ENCODE measurements at regions not wholly inside any gene's neighbourhood (a gene's known extent, or its start where the extent isn't known, plus 50 kb on each side); places are given as distances from the start of the nearest gene placed in this dataset.

- intact Hi-C loops (cut with DNase I; ENCODE audit: low total_unique reads) = no loop called here
- no peak overlapping the region for H3K27ac ChIP-seq
- TF ChIP-seq POLR2AphosphoS5 (IDR thresholded peaks at IDR 0.05) (no peak), EP300 (IDR thresholded peaks at IDR 0.05; ENCODE audit: low read depth) (no peak), POLR2A (IDR thresholded peaks at IDR 0.05) (no peak)
- TF ChIP-seq, protein P1, sequence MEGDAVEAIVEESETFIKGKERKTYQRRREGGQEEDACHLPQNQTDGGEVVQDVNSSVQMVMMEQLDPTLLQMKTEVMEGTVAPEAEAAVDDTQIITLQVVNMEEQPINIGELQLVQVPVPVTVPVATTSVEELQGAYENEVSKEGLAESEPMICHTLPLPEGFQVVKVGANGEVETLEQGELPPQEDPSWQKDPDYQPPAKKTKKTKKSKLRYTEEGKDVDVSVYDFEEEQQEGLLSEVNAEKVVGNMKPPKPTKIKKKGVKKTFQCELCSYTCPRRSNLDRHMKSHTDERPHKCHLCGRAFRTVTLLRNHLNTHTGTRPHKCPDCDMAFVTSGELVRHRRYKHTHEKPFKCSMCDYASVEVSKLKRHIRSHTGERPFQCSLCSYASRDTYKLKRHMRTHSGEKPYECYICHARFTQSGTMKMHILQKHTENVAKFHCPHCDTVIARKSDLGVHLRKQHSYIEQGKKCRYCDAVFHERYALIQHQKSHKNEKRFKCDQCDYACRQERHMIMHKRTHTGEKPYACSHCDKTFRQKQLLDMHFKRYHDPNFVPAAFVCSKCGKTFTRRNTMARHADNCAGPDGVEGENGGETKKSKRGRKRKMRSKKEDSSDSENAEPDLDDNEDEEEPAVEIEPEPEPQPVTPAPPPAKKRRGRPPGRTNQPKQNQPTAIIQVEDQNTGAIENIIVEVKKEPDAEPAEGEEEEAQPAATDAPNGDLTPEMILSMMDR (IDR thresholded peaks at IDR 0.05) = no peak
- H3K9me3 ChIP-seq = peaks cover 0 to 3% of the 10 kb centered on the region in 2 donors
- H3K36me3 ChIP-seq = no peaks in the 10 kb centered on the region
- no peak overlapping the region for H3K4me3 ChIP-seq
- no peak for DNase-seq
- no peaks in the 10 kb centered on the region for H3K4me1 ChIP-seq
- in situ Hi-C loops (cut with MboI; ENCODE audit: low pct_ligation_motif_present in 1 of 4, low pct_unique_long_range_greater_than_20kb in 1 of 4, low sequenced_read_pairs in 3 of 4) = no loop called here
- H3K27me3 ChIP-seq = no peaks in the 10 kb centered on the region
- WGBS, 2 donors (ENCODE audit: low coverage in 1 of 2) = 69 to 74% methylated on average over 4 of the region's 4 CpGs
Measured at GRCh38 chr3:16728770-16729745, 123.8 kb upstream of the DAZL start.

- 83 to 94% methylated on average over 1 of the region's 1 CpG for WGBS, 2 donors (ENCODE audit: low coverage in 1 of 2)
- no peaks in the 10 kb centered on the region for H3K4me1 ChIP-seq
- no peaks in the 10 kb centered on the region for H3K9me3 ChIP-seq
- in situ Hi-C loops (cut with MboI; ENCODE audit: low pct_ligation_motif_present in 1 of 4, low pct_unique_long_range_greater_than_20kb in 1 of 4, low sequenced_read_pairs in 3 of 4) (no loop called here), intact Hi-C loops (cut with DNase I; ENCODE audit: low total_unique reads) (no loop called here)
- no peaks in the 10 kb centered on the region for H3K27me3 ChIP-seq
- TF ChIP-seq EP300 (IDR thresholded peaks at IDR 0.05; ENCODE audit: low read depth) (no peak), POLR2AphosphoS5 (IDR thresholded peaks at IDR 0.05) (no peak), POLR2A (IDR thresholded peaks at IDR 0.05) (no peak)
- TF ChIP-seq, protein P1 (IDR thresholded peaks at IDR 0.05) = no peak
- no peak for DNase-seq
- H3K36me3 ChIP-seq = no peaks in the 10 kb centered on the region
- no peak overlapping the region for H3K27ac ChIP-seq
- no peak overlapping the region for H3K4me3 ChIP-seq
Measured at GRCh38 chr3:16738451-16738850, 133.2 kb upstream of the DAZL start.

DNA sequence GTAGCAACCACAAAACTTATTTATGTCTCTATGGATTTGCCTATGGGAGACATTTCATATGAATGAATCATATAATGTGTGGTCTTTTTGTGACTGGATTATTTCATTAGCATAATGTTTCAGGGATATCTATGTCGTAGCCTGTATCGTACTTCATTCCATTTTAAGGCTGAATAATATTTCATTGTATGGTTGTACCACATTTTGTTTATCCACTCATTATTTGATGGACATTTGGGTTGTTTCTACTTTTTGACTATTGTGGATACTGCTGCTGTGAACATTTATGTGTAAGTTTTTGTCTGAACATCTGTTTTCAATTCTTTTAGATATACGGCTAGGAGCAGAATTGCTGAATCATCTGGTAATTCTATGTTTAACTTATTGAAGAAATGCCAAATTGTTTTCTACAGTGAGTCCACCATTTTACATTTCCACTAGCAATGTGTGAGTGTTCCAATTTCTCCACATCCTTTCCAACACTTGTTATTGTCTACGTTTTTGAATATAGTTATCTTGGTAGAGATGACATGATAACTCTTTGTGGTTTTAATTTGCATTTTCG, 134.4 kb upstream of the DAZL start:
- intact Hi-C loops (cut with DNase I; ENCODE audit: low total_unique reads) (no loop called here), in situ Hi-C loops (cut with MboI; ENCODE audit: low pct_ligation_motif_present in 1 of 4, low pct_unique_long_range_greater_than_20kb in 1 of 4, low sequenced_read_pairs in 3 of 4) (no loop called here)
- Histone ChIP-seq H3K36me3 (no peaks in the 10 kb centered on the region), H3K4me3 (no peak overlapping the region), H3K9me3 (no peaks in the 10 kb centered on the region), H3K27ac (no peak overlapping the region), H3K4me1 (no peaks in the 10 kb centered on the region), H3K27me3 (no peaks in the 10 kb centered on the region)
- 64 to 90% methylated on average over 4 to 5 of the region's 5 CpGs for WGBS, 2 donors (ENCODE audit: low coverage in 1 of 2)
- DNase-seq = no peak
- TF ChIP-seq POLR2A (IDR thresholded peaks at IDR 0.05) (no peak), POLR2AphosphoS5 (IDR thresholded peaks at IDR 0.05) (no peak), EP300 (IDR thresholded peaks at IDR 0.05; ENCODE audit: low read depth) (no peak)
- TF ChIP-seq, protein P1 (IDR thresholded peaks at IDR 0.05) = no peak

- in situ Hi-C loops (cut with MboI; ENCODE audit: low pct_ligation_motif_present in 1 of 4, low pct_unique_long_range_greater_than_20kb in 1 of 4, low sequenced_read_pairs in 3 of 4) (no loop called here), intact Hi-C loops (cut with DNase I; ENCODE audit: low total_unique reads) (no loop called here)
- no peaks in the 10 kb centered on the region for H3K4me1 ChIP-seq
- no peak for DNase-seq
- H3K27me3 ChIP-seq = no peaks in the 10 kb centered on the region
- 84 to 100% methylated on average over 1 of the region's 1 CpG for WGBS, 2 donors (ENCODE audit: low coverage in 1 of 2)
- no peak overlapping the region for H3K4me3 ChIP-seq
- no peak for TF ChIP-seq EP300 (IDR thresholded peaks at IDR 0.05; ENCODE audit: low read depth)
- TF ChIP-seq POLR2A (IDR thresholded peaks at IDR 0.05) = no peak
- TF ChIP-seq, protein P1 (IDR thresholded peaks at IDR 0.05) = no peak
- TF ChIP-seq POLR2AphosphoS5 (IDR thresholded peaks at IDR 0.05) = no peak
- H3K36me3 ChIP-seq = no peaks in the 10 kb centered on the region
- no peak overlapping the region for H3K27ac ChIP-seq
- H3K9me3 ChIP-seq = no peaks in the 10 kb centered on the region
Measured at GRCh38 chr3:16740515-16740914, 135.3 kb upstream of the DAZL start.

Data from transverse colon (tissue), 4 donors.